ENCODE measurements at regions not wholly inside any gene's neighbourhood (a gene's known extent, or its start where the extent isn't known, plus 50 kb on each side); places are given as distances from the start of the nearest gene placed in this dataset.
A peak's percentile ranks its signal among the peaks of the same experiment; 100 is the strongest.
"Not testable (repeated sequence)": the region's sequence is repeated elsewhere in the genome, so short reads cannot be mapped to it uniquely, and the experiment has no call there.

- not testable (repeated sequence) for DNase-seq (ENCODE audit: low read depth)
Measured at GRCh38 chr4:118504927-118505326, 152.1 kb upstream of the PRSS12 start.

DNA sequence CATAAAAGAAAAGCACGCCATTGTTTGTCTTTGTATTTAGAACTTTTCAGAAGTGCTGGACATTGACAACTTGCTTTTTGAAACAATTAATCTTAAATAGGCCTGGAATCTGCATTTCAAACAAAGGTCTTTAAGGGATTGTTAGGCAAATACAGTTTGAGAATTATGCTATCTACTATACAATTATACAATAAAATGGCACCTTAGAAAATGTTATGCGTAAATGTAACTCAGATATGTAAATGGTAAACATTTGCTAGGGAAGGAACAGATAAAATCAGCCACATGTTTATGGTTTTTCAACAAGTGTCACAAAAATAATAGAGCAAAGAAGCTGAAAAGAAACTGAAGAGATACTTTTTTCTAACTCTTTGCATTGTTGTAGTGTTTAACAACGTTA is 152.7 kb upstream of the PRSS12 start:
- DNase-seq (ENCODE audit: low read depth), result not testable (repeated sequence)

- not testable (repeated sequence) for DNase-seq (ENCODE audit: low read depth)
Measured at GRCh38 chr4:118512870-118513269, 160.1 kb upstream of the PRSS12 start.

GRCh38 chr4:118514332-118514731 is 161.5 kb upstream of the PRSS12 start:
- not testable (repeated sequence) for DNase-seq (ENCODE audit: low read depth)

DNA sequence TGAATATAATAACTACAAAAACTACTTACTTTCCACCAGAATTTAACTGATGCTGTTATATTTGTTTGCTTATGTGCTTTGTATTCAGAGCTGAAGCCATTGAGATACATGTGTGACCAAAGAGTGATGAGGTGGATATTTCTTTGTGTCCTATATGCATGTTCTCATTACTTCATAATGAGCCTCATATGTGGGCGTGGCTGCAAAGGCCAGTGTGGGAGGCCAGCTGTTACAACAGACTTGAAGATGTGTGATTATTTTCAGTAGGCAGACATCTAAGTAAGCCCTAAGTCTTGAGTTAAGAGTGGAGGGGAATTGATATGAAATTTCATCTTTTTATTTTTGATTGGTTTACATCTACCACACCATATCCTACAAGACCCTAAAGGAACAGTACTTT is 163.3 kb upstream of the PRSS12 start:
- not testable (repeated sequence) for DNase-seq (ENCODE audit: low read depth)

- not testable (repeated sequence) for DNase-seq (ENCODE audit: low read depth)
Measured at GRCh38 chr4:118530107-118530506, 155.1 kb upstream of the METTL14 start.

- not testable (repeated sequence) for DNase-seq (ENCODE audit: low read depth)
Measured at GRCh38 chr4:118531947-118532346, 153.2 kb upstream of the METTL14 start.

DNA sequence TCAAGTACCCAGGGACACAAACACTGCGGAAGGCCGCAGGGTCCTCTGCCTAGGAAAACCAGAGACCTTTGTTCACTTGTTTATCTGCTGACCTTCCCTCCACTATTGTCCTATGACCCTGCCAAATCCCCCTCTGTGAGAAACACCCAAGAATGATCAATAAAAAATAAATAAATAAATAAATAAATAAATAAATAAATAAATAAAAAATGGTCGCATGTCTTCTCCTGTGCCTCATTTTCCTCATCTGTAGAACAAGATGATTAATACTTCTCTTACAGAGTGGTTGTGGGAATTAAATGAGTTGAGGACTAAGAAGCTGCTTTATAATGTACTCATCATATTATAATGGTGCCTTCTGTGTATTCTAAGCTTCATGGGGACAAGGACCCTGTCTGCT is 149.4 kb upstream of the METTL14 start:
- DNase-seq (ENCODE audit: low read depth), result not testable (repeated sequence)

GRCh38 chr4:118539412-118540077 is 145.6 kb upstream of the METTL14 start:
- not testable (repeated sequence) for DNase-seq (ENCODE audit: low read depth)

- not testable (repeated sequence) for DNase-seq (ENCODE audit: low read depth)
Measured at GRCh38 chr4:118556576-118556975, 128.6 kb upstream of the METTL14 start.

GRCh38 chr4:118557298-118557851 is 127.8 kb upstream of the METTL14 start:
- DNase-seq (ENCODE audit: low read depth), result peak; percentile 50

DNA sequence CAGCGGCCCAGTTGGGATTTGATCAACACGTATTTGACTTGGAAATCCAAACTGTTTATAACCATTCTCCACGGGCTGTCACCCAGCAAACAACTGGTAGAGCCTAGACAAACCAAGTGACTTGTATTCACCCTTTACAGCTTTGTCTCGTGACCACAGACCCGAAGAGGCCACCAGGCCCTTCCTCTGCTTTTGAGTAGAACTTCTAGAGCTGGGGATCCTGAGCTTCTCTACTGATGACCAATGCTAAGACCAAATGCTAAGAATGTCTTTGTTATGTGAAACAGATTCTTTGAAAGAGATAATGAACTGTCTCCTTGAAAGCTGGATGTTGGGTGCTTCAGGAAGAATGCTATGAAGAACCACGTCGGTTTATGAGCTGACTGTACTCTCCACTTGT is 127.0 kb upstream of the METTL14 start:
- DNase-seq (ENCODE audit: low read depth), result not testable (repeated sequence)

GRCh38 chr4:118561559-118561958 is 123.6 kb upstream of the METTL14 start:
- not testable (repeated sequence) for DNase-seq (ENCODE audit: low read depth)

DNA sequence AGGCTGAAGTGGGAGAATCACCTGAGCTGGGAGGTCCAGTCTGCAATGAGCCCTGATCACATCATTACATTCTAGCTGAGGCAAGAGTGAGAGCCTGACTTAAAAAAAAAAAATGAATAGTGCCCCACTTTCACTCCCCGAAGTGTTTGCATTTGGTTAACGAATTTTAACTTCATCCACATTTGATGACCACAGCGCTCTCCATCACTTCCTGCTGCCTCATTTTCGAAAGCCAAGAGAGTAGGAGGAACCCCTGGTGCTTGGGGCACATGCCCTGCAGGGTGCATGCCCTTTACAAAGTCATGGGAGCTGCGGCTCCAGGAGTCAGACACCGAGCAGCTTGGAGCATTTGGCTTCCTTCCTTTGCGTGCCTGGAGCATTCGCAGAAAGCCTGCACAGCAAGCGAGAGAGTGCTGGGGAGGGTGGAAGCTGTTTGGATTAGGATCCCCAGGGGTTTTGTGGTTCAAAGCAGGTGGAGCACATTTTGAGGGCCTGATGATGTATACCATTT is 119.1 kb upstream of the METTL14 start:
- DNase-seq (ENCODE audit: low read depth), result peak; percentile 65

- DNase-seq (ENCODE audit: low read depth), result not testable (repeated sequence)
Measured at GRCh38 chr4:118572991-118573390, 112.2 kb upstream of the METTL14 start.

- not testable (repeated sequence) for DNase-seq (ENCODE audit: low read depth)
Measured at GRCh38 chr4:118574251-118574913, 110.8 kb upstream of the METTL14 start.

DNA sequence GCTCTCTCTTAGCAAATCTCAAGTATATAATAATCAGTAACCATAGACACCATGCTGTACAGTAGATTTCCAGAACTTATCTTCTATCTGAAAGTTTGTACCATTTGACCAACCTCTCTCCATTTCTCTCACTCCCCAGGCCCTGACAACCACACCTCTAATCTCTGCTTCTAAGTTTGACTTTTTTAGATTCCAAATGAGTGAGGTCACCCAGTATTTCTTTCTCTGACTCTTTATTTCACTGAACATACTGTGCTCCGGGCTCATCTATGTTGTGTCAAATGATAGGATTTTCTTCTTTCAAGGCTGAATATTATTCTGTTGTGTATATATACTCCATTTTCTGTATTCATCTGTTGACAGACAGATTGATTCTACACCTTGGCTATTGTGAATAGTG is 110.1 kb upstream of the METTL14 start:
- not testable (repeated sequence) for DNase-seq (ENCODE audit: low read depth)

DNA sequence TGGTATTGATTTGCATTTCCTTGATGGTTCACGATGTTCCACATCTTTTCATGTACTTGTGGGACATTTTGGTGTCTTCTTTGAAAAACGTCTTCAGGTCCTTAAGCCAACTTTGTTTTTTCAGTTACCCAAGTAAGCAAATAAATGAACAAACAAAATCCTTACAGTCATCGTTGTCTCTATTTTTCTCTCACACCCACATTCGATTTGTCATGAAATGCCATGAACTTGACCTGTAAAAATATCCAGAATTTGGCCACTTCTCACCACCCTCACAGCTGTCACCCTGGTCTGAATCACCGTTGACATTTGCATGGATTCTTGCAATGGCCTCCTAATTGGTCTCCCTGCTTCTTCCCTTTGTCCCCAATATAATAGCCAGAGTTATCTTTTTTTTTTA is 109.5 kb upstream of the METTL14 start:
- not testable (repeated sequence) for DNase-seq (ENCODE audit: low read depth)

- not testable (repeated sequence) for DNase-seq (ENCODE audit: low read depth)
Measured at GRCh38 chr4:118576709-118577219, 108.4 kb upstream of the METTL14 start.

DNA sequence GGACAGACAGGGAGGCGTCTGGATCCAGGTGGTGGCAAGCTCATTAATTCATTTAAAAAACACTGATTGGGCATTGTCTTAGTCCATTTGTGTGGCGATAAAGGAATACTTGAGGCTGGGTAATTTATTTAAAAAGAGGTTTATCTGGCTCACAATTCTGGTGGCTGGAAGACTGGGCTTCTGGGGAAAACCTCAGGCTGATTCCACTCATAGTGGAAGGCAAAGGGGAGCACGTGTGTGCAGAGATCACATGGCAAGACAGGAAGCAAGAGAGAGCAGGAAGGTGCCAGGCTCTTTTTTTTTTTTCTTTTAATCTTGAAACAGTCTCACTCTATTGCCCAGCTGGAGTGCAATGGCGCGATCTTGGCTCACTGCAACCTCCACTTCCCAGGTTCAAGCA is 100.2 kb upstream of the METTL14 start:
- no peak for DNase-seq (ENCODE audit: low read depth)

- DNase-seq (ENCODE audit: low read depth), result no peak
Measured at GRCh38 chr4:118586357-118586790, 98.8 kb upstream of the METTL14 start.

DNA sequence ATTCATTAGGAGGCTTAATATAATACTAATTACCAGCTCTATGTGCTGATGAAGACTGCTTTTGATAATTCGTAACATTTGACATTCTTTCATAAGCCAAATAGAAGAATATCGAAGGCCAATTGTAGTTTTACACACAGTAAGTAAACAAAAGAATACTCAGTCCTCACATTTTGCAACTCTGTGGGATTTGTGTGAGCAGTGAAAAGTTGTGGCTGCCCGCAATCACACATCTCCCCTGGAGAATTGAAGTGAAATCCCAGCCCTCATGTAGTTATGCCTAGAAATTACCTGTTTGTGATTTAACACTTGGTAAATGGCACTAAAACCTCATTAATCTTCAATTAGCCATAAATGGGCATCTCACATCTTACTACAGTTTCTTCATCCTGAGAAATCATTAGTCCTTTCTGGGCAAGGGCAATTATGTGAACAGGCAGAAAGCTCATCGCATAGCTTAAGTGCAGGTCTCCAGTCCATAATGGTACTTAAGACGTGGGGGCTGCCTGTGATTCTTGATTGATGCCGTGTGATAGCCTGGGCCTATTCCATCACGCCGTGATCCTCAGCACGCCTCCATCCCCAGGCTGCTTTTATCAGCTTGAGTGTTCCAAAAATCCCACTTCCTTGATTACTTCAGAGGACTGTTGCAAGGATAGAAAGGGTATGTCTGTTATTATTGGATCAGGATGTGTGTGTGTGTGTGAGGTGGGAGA is 97.9 kb upstream of the METTL14 start:
- DNase-seq (ENCODE audit: low read depth), result no peak

Data from GM04504 (cell line).